ENCODE measurements at regions not wholly inside any gene's neighbourhood (a gene's known extent, or its start where the extent isn't known, plus 50 kb on each side); places are given as distances from the start of the nearest gene placed in this dataset.

DNA sequence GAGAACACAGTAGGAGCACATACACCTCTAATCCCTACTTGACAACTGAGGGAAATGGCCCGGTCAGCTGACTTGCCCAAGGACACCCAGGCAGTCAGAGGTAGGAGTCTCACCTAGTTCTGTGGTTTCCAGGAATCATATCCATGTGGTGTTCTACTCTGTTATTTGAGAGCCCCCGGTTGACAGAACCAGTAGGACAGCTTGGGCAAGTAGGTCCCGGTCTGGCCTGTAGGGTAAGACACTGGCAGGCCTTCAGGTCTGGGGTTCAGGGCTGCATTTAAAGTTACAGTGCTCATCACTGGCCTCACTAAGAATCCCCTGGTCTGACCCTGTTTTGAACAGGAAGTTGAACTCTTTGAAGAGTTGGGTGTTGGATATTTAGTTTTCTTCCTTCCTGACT lies 476.1 kb downstream of the SHQ1 start:
- TF ChIP-seq, protein P1, sequence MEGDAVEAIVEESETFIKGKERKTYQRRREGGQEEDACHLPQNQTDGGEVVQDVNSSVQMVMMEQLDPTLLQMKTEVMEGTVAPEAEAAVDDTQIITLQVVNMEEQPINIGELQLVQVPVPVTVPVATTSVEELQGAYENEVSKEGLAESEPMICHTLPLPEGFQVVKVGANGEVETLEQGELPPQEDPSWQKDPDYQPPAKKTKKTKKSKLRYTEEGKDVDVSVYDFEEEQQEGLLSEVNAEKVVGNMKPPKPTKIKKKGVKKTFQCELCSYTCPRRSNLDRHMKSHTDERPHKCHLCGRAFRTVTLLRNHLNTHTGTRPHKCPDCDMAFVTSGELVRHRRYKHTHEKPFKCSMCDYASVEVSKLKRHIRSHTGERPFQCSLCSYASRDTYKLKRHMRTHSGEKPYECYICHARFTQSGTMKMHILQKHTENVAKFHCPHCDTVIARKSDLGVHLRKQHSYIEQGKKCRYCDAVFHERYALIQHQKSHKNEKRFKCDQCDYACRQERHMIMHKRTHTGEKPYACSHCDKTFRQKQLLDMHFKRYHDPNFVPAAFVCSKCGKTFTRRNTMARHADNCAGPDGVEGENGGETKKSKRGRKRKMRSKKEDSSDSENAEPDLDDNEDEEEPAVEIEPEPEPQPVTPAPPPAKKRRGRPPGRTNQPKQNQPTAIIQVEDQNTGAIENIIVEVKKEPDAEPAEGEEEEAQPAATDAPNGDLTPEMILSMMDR (IDR thresholded peaks at IDR 0.05; ENCODE audit: low read depth, low read length, missing control alignments), result no peak
- no peak for DNase-seq (ENCODE audit: low read depth)
- H3K4me3 ChIP-seq (ENCODE audit: low read depth, low read length), result no peak overlapping the region
- in situ Hi-C loops (cut with HindIII; ENCODE audit: low sequenced_read_pairs), result no loop called here

- no peak for DNase-seq (ENCODE audit: low read depth)
- TF ChIP-seq, protein P1 (IDR thresholded peaks at IDR 0.05; ENCODE audit: low read depth, low read length, missing control alignments), result no peak
- in situ Hi-C loops (cut with HindIII; ENCODE audit: low sequenced_read_pairs), result no loop called here
- no peak overlapping the region for H3K4me3 ChIP-seq (ENCODE audit: low read depth, low read length)
Observed at GRCh38 chr3:72371431-72371830, 476.8 kb downstream of the SHQ1 start.

GRCh38 chr3:72370947-72371346 lies 477.3 kb downstream of the SHQ1 start:
- DNase-seq (ENCODE audit: low read depth), result no peak
- in situ Hi-C loops (cut with HindIII; ENCODE audit: low sequenced_read_pairs), result no loop called here
- H3K4me3 ChIP-seq (ENCODE audit: low read depth, low read length), result no peak overlapping the region
- TF ChIP-seq, protein P1 (IDR thresholded peaks at IDR 0.05; ENCODE audit: low read depth, low read length, missing control alignments), result no peak

DNA sequence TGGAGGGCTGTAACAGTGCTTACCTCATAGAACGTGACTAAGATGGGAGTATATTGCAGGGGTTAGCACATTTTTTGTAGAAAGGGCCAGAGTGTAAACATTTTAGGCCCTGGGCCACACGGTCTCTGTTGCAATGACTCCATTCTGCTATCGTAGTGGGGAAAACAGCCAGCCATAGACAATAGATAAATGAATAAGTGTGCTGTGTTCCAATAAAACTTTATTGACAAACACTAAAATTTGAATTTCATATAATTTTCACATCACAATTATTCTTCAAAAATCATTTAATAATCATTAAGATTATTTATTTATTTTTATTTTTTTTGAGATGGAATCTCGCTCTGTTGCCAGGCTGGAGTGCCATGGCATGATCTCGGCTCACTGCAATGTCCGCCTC lies 478.6 kb downstream of the SHQ1 start:
- TF ChIP-seq, protein P1 (IDR thresholded peaks at IDR 0.05; ENCODE audit: low read depth, low read length, missing control alignments), result no peak
- no peak for DNase-seq (ENCODE audit: low read depth)
- no peak overlapping the region for H3K4me3 ChIP-seq (ENCODE audit: low read depth, low read length)
- in situ Hi-C loops (cut with HindIII; ENCODE audit: low sequenced_read_pairs), result no loop called here

- TF ChIP-seq, protein P1 (IDR thresholded peaks at IDR 0.05; ENCODE audit: low read depth, low read length, missing control alignments), result no peak
- in situ Hi-C loops (cut with HindIII; ENCODE audit: low sequenced_read_pairs), result no loop called here
- DNase-seq (ENCODE audit: low read depth), result no peak
- H3K4me3 ChIP-seq (ENCODE audit: low read depth, low read length), result no peak overlapping the region
Observed at GRCh38 chr3:72368331-72368975, 479.8 kb downstream of the SHQ1 start.

- no peak overlapping the region for H3K4me3 ChIP-seq (ENCODE audit: low read depth, low read length)
- TF ChIP-seq, protein P1 (IDR thresholded peaks at IDR 0.05; ENCODE audit: low read depth, low read length, missing control alignments), result no peak
- no peak for DNase-seq (ENCODE audit: low read depth)
- in situ Hi-C loops (cut with HindIII; ENCODE audit: low sequenced_read_pairs), result no loop called here
Observed at GRCh38 chr3:72361990-72362389, 486.3 kb downstream of the SHQ1 start.
